ENCODE measurements at regions not wholly inside any gene's neighbourhood (a gene's known extent, or its start where the extent isn't known, plus 50 kb on each side); places are given as distances from the start of the nearest gene placed in this dataset.
A peak's percentile ranks its signal among the peaks of the same experiment; 100 is the strongest.

GRCh38 chr2:45121236-45121927 lies 112.1 kb upstream of the SIX2 start:
- H2AFZ ChIP-seq (ENCODE audit: insufficient read depth, low read depth, low read length, poor library complexity, severe bottlenecking): no peak overlapping the region
- no peak for DNase-seq
- H3K27me3 ChIP-seq (ENCODE audit: control insufficient read depth in 2 of 2, insufficient read depth in 2 of 2, low read length in 2 of 2): no peaks in the 10 kb centered on the region
- no peaks in the 10 kb centered on the region for H3K9me3 ChIP-seq (replicated peaks in 1 of 2; ENCODE audit: control insufficient read depth in 1 of 2, insufficient read depth in 1 of 2, low read length in 2 of 2)
- no peak overlapping the region for H3K4me3 Mint-ChIP-seq
- intact Hi-C loops (cut with micrococcal nuclease): no loop called here
- H4K20me1 ChIP-seq (ENCODE audit: insufficient read depth, low read length): no peaks in the 10 kb centered on the region
- WGBS (ENCODE audit: insufficient coverage): 85% methylated on average over 3 of the region's 5 CpGs
- H3K27ac ChIP-seq (ENCODE audit: low read depth in 1 of 2, low read length in 2 of 2): no peak overlapping the region
- TF ChIP-seq, protein P1, sequence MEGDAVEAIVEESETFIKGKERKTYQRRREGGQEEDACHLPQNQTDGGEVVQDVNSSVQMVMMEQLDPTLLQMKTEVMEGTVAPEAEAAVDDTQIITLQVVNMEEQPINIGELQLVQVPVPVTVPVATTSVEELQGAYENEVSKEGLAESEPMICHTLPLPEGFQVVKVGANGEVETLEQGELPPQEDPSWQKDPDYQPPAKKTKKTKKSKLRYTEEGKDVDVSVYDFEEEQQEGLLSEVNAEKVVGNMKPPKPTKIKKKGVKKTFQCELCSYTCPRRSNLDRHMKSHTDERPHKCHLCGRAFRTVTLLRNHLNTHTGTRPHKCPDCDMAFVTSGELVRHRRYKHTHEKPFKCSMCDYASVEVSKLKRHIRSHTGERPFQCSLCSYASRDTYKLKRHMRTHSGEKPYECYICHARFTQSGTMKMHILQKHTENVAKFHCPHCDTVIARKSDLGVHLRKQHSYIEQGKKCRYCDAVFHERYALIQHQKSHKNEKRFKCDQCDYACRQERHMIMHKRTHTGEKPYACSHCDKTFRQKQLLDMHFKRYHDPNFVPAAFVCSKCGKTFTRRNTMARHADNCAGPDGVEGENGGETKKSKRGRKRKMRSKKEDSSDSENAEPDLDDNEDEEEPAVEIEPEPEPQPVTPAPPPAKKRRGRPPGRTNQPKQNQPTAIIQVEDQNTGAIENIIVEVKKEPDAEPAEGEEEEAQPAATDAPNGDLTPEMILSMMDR (IDR thresholded peaks at IDR 0.05): peak; percentile 3
- no peak overlapping the region for H3K27ac Mint-ChIP-seq
- H3K79me2 ChIP-seq (ENCODE audit: insufficient read depth, low read length): no peaks in the 10 kb centered on the region
- H3K4me2 ChIP-seq (replicated peaks; ENCODE audit: extremely low read depth, low read length, poor library complexity, severe bottlenecking): no peak overlapping the region
- no peaks in the 10 kb centered on the region for H3K4me1 ChIP-seq (ENCODE audit: control insufficient read depth in 1 of 2, insufficient read depth in 2 of 2, low read length in 2 of 2)
- peaks cover 0 to 3% (median 0%) of the 10 kb centered on the region in 7 donors for H3K9me3 Mint-ChIP-seq
- no peaks in the 10 kb centered on the region for H3K4me1 Mint-ChIP-seq
- H3K9ac ChIP-seq (ENCODE audit: insufficient read depth, low read length, poor library complexity, severe bottlenecking): no peak overlapping the region
- H3K36me3 ChIP-seq (replicated peaks in 1 of 2; ENCODE audit: control insufficient read depth in 1 of 2, insufficient read depth in 2 of 2, low read length in 2 of 2): no peaks in the 10 kb centered on the region
- H3K4me3 ChIP-seq (replicated peaks in 1 of 3; ENCODE audit: low read depth in 2 of 3, low read length in 3 of 3): no peak overlapping the region
- peaks cover 0 to 7% (median 4%) of the 10 kb centered on the region in 3 donors for H3K27me3 Mint-ChIP-seq (ENCODE audit: low read depth in 3 of 3)
- H3K36me3 Mint-ChIP-seq: no peaks in the 10 kb centered on the region

DNA sequence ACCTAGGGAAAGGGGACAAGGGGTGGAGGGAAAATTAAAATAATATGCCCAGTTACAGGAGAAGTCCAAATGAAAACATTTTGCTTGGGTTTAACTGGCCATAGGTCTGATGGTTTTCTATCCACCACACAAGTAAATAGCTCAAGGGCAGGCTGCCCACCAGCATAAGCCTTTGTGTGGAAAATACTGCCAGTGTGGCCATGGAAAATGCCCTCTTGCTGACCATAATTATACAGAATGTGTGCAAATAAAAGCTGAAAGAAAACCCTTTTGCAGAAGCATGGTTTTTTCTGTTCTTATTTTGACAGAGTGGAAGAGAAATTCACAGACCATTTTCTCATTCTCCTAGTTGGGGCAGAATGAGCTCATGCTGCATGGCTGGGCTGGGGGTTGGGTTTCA lies 111.3 kb upstream of the SIX2 start:
- intact Hi-C loops (cut with micrococcal nuclease): no loop called here
- Histone ChIP-seq H3K4me1 (ENCODE audit: control insufficient read depth in 1 of 2, insufficient read depth in 2 of 2, low read length in 2 of 2) (no peaks in the 10 kb centered on the region), H2AFZ (ENCODE audit: insufficient read depth, low read depth, low read length, poor library complexity, severe bottlenecking) (no peak overlapping the region), H3K27me3 (ENCODE audit: control insufficient read depth in 2 of 2, insufficient read depth in 2 of 2, low read length in 2 of 2) (no peaks in the 10 kb centered on the region), H3K79me2 (ENCODE audit: insufficient read depth, low read length) (no peaks in the 10 kb centered on the region), H3K4me2 (replicated peaks; ENCODE audit: extremely low read depth, low read length, poor library complexity, severe bottlenecking) (no peak overlapping the region), H3K36me3 (replicated peaks in 1 of 2; ENCODE audit: control insufficient read depth in 1 of 2, insufficient read depth in 2 of 2, low read length in 2 of 2) (no peaks in the 10 kb centered on the region), H3K27ac (ENCODE audit: low read depth in 1 of 2, low read length in 2 of 2) (no peak overlapping the region), H3K9me3 (replicated peaks in 1 of 2; ENCODE audit: control insufficient read depth in 1 of 2, insufficient read depth in 1 of 2, low read length in 2 of 2) (no peaks in the 10 kb centered on the region), H3K4me3 (replicated peaks in 1 of 3; ENCODE audit: low read depth in 2 of 3, low read length in 3 of 3) (no peak overlapping the region), H3K9ac (ENCODE audit: insufficient read depth, low read length, poor library complexity, severe bottlenecking) (no peak overlapping the region), H4K20me1 (ENCODE audit: insufficient read depth, low read length) (no peaks in the 10 kb centered on the region)
- DNase-seq: no peak
- Mint-ChIP-seq H3K4me1 (no peaks in the 10 kb centered on the region), H3K9me3 (peaks cover 0 to 3% (median 0%) of the 10 kb centered on the region in 7 donors), H3K36me3 (no peaks in the 10 kb centered on the region), H3K27me3 (ENCODE audit: low read depth in 3 of 3) (peaks cover 0 to 9% (median 4%) of the 10 kb centered on the region in 3 donors), H3K4me3 (no peak overlapping the region), H3K27ac (no peak overlapping the region)
- TF ChIP-seq, protein P1 (IDR thresholded peaks at IDR 0.05): no peak

Measured in CD14-positive monocyte (primary cell).